CD14-positive monocyte (primary cell): ENCODE measurements at regions not wholly inside any gene's neighbourhood (a gene's known extent, or its start where the extent isn't known, plus 50 kb on each side); places are given as distances from the start of the nearest gene placed in this dataset.

Experiments used
- DNase-seq, 3 donors: peaks; one replicate each; pipeline ENCODE4 v3.0.0-alpha.2; 2011 to 2022
- H2AFZ ChIP-seq: 2 replicates; pipeline ENCODE4 v1.6.0; 2012; ENCODE audit warnings: mild to moderate bottlenecking, low read depth, low read length, inconsistent platforms; ENCODE audit not compliant: insufficient read depth, poor library complexity, severe bottlenecking
- H3K27ac ChIP-seq, 2 donors: 1 replicate in 1 of 2; 2 replicates in 1 of 2; pipeline ENCODE4 v1.5.1; 2012 to 2013; ENCODE audit warnings: low read length in 2 of 2, control low read depth in 1 of 2, inconsistent platforms in 1 of 2, low read depth in 1 of 2, mild to moderate bottlenecking in 1 of 2
- H3K27me3 ChIP-seq, 2 donors: one replicate each; pipeline versions ENCODE4 v1.6.0 to v1.6.1; 2011 to 2013; ENCODE audit warnings: low read length in 2 of 2; ENCODE audit not compliant: control insufficient read depth in 2 of 2, insufficient read depth in 2 of 2
- H3K36me3 ChIP-seq, 2 donors: replicated peaks in 1 of 2; 1 replicate in 1 of 2; 2 replicates in 1 of 2; pipeline versions ENCODE4 v1.5.1 to v1.6.1; 2012 to 2013; ENCODE audit warnings: low read length in 2 of 2, control low read depth in 1 of 2, inconsistent platforms in 1 of 2, mild to moderate bottlenecking in 1 of 2; ENCODE audit not compliant: insufficient read depth in 2 of 2, control insufficient read depth in 1 of 2
- H3K4me1 ChIP-seq, 2 donors: 1 replicate in 1 of 2; 2 replicates in 1 of 2; pipeline versions ENCODE4 v1.5.1 to v1.6.1; 2012 to 2013; ENCODE audit warnings: low read length in 2 of 2, control low read depth in 1 of 2, inconsistent platforms in 1 of 2, mild to moderate bottlenecking in 1 of 2, moderate library complexity in 1 of 2; ENCODE audit not compliant: insufficient read depth in 2 of 2, control insufficient read depth in 1 of 2
- H3K4me2 ChIP-seq: replicated peaks from 2 replicates; pipeline ENCODE3; 2012; ENCODE audit warnings: low read length, moderate library complexity, mild to moderate bottlenecking; ENCODE audit not compliant: poor library complexity, severe bottlenecking; ENCODE audit errors: extremely low read depth
- H3K4me3 ChIP-seq, 3 experiments: fragments of 200-600 bp in 1 of 3; sonication (generic) in 1 of 3; replicated peaks in 1 of 3; 1 replicate in 2 of 3; 2 replicates in 1 of 3; pipeline ENCODE4 v1.5.1; 2011 to 2013; ENCODE audit warnings: low read length in 3 of 3, mild to moderate bottlenecking in 3 of 3, control low read depth in 2 of 3, low read depth in 2 of 3, inconsistent platforms in 1 of 3, moderate library complexity in 1 of 3
- H3K79me2 ChIP-seq: 2 replicates; pipeline ENCODE4 v1.6.0; 2012; ENCODE audit warnings: mild to moderate bottlenecking, control low read depth, inconsistent platforms, low read length, moderate library complexity; ENCODE audit not compliant: insufficient read depth
- H3K9ac ChIP-seq: 2 replicates; pipeline ENCODE4 v1.6.0; 2017; ENCODE audit warnings: low read length, mild to moderate bottlenecking; ENCODE audit not compliant: insufficient read depth, poor library complexity, severe bottlenecking
- H3K9me3 ChIP-seq, 2 donors: replicated peaks in 1 of 2; 1 replicate in 1 of 2; 2 replicates in 1 of 2; pipeline versions ENCODE4 v1.5.1 to v1.6.1; 2012 to 2013; ENCODE audit warnings: low read length in 2 of 2, control low read depth in 1 of 2; ENCODE audit not compliant: control insufficient read depth in 1 of 2, insufficient read depth in 1 of 2
- H4K20me1 ChIP-seq: 2 replicates; pipeline ENCODE4 v1.6.0; 2012; ENCODE audit warnings: mild to moderate bottlenecking, low read length, control low read depth, moderate library complexity; ENCODE audit not compliant: insufficient read depth
- H3K27ac Mint-ChIP-seq, 7 donors: one replicate each; pipeline ENCODE4 v1.8.0; 2020; ENCODE audit warnings: mild to moderate bottlenecking in 7 of 7, mixed read lengths in 7 of 7, moderate library complexity in 6 of 7, inconsistent platforms in 2 of 7
- H3K27me3 Mint-ChIP-seq, 3 donors: one replicate each; pipeline ENCODE4 v1.8.0; 2021 to 2022; ENCODE audit warnings: low read depth in 3 of 3, mild to moderate bottlenecking in 3 of 3, mixed read lengths in 3 of 3, moderate library complexity in 3 of 3, inconsistent platforms in 1 of 3
- H3K36me3 Mint-ChIP-seq, 2 donors: one replicate each; pipeline ENCODE4 v1.8.0; 2020; ENCODE audit warnings: mixed read lengths in 2 of 2, inconsistent platforms in 1 of 2, mild to moderate bottlenecking in 1 of 2
- H3K4me1 Mint-ChIP-seq: one replicate; pipeline ENCODE4 v1.8.0; 2020; ENCODE audit warnings: mild to moderate bottlenecking, mixed read lengths
- H3K4me3 Mint-ChIP-seq, 2 donors: one replicate each; pipeline ENCODE4 v1.8.0; 2020; ENCODE audit warnings: mild to moderate bottlenecking in 2 of 2, mixed read lengths in 2 of 2, moderate library complexity in 1 of 2
- H3K9me3 Mint-ChIP-seq, 7 donors: one replicate each; pipeline ENCODE4 v1.8.0; 2020 to 2022; ENCODE audit warnings: mixed read lengths in 7 of 7, mild to moderate bottlenecking in 6 of 7, moderate library complexity in 6 of 7, inconsistent platforms in 2 of 7
- WGBS: methylation state at CpG from one replicate; pipeline ENCODE4 v1.1.5; 2013; ENCODE audit warnings: missing lambda C conversion rate; ENCODE audit not compliant: insufficient coverage; 5-methylcytosine and 5-hydroxymethylcytosine counted together
- intact Hi-C, 2 donors: fragments of 100-400 bp; cut with micrococcal nuclease; formaldehyde crosslinking; loops; one replicate each; pipeline versions ENCODE4 v1.15.0 to v1.15.1; 2023
- TF ChIP-seq, protein P1 (sequence below): fragments of 200-600 bp; IDR thresholded peaks from one replicate; pipeline ENCODE4 v1.8.0; 2022; ENCODE audit warnings: antibody characterized with exemption, mild to moderate bottlenecking

DNA sequence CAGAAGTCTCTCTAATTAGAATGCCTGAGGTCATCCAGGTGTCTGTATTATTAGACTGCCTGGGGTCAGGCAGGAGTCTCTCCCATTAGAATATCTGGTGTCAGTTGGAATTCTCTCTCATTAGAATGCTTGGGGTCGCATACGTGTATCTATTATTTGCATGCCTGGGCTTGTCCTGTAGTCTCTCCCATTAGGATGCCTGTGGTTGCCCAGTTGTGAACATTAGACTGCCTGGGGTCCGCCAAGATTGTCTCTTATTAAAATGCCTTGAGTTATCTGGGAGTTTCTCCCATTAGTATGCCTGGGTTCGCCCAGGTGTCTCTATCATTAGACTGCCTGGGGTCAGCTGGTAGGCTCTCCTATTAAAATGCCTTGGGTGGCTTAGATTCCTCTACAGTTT lies 1494.7 kb downstream of the UQCRFS1 start:
- H3K27me3 Mint-ChIP-seq = peaks cover 0 to 2% (median 0%) of the 10 kb centered on the region in 3 donors
- DNase-seq = no peak
- H3K36me3 Mint-ChIP-seq = no peaks in the 10 kb centered on the region
- H4K20me1 ChIP-seq = no peaks in the 10 kb centered on the region
- TF ChIP-seq, protein P1, sequence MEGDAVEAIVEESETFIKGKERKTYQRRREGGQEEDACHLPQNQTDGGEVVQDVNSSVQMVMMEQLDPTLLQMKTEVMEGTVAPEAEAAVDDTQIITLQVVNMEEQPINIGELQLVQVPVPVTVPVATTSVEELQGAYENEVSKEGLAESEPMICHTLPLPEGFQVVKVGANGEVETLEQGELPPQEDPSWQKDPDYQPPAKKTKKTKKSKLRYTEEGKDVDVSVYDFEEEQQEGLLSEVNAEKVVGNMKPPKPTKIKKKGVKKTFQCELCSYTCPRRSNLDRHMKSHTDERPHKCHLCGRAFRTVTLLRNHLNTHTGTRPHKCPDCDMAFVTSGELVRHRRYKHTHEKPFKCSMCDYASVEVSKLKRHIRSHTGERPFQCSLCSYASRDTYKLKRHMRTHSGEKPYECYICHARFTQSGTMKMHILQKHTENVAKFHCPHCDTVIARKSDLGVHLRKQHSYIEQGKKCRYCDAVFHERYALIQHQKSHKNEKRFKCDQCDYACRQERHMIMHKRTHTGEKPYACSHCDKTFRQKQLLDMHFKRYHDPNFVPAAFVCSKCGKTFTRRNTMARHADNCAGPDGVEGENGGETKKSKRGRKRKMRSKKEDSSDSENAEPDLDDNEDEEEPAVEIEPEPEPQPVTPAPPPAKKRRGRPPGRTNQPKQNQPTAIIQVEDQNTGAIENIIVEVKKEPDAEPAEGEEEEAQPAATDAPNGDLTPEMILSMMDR = no peak
- H3K4me2 ChIP-seq = no peak overlapping the region
- no peak overlapping the region for H3K27ac ChIP-seq
- WGBS = 28% methylated on average over 2 of the region's 4 CpGs
- peaks cover 13 to 52% (median 46%) of the 10 kb centered on the region in 7 donors for H3K9me3 Mint-ChIP-seq
- no peaks in the 10 kb centered on the region for H3K79me2 ChIP-seq
- H3K4me1 Mint-ChIP-seq = no peaks in the 10 kb centered on the region
- no peak overlapping the region for H2AFZ ChIP-seq
- intact Hi-C loops = no loop called here
- no peak overlapping the region for H3K4me3 ChIP-seq
- H3K4me1 ChIP-seq = no peaks in the 10 kb centered on the region
- no peaks in the 10 kb centered on the region for H3K27me3 ChIP-seq
- no peak overlapping the region for H3K4me3 Mint-ChIP-seq
- no peaks in the 10 kb centered on the region for H3K36me3 ChIP-seq
- H3K9ac ChIP-seq = no peak overlapping the region
- H3K27ac Mint-ChIP-seq = no peak overlapping the region
- H3K9me3 ChIP-seq = peaks cover 47 to 91% of the 10 kb centered on the region in 2 donors

DNA sequence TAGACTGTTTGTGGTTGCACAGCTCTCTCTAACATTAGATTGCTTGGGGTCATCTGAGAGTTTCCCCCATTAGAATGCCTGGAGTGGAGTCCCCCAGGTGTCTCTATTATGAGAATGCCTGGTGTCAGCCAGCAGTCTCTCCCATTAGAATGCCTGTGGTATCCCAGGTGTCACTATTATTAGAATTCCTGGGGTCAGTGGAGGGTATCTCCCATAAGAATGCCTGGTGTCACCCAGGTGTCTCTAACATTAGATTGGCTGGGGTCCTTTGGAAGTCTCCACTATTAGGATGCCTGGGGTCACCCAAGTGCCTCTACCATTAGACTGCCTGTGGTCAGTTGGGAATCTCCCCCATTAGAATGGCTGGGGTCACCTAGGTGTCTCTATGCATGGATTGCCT lies 1495.1 kb downstream of the UQCRFS1 start:
- Histone ChIP-seq H4K20me1 (no peaks in the 10 kb centered on the region), H3K36me3 (no peaks in the 10 kb centered on the region), H3K4me2 (no peak overlapping the region), H3K4me3 (no peak overlapping the region), H3K9me3 (peaks cover 47 to 88% of the 10 kb centered on the region in 2 donors), H3K9ac (no peak overlapping the region), H3K27me3 (no peaks in the 10 kb centered on the region), H3K27ac (no peak overlapping the region), H3K79me2 (no peaks in the 10 kb centered on the region), H3K4me1 (no peaks in the 10 kb centered on the region), H2AFZ (no peak overlapping the region)
- Mint-ChIP-seq H3K4me1 (no peaks in the 10 kb centered on the region), H3K4me3 (no peak overlapping the region), H3K27ac (no peak overlapping the region), H3K36me3 (no peaks in the 10 kb centered on the region), H3K9me3 (peaks cover 13 to 55% (median 46%) of the 10 kb centered on the region in 7 donors), H3K27me3 (peaks cover 0 to 2% (median 0%) of the 10 kb centered on the region in 3 donors)
- intact Hi-C loops = no loop called here
- TF ChIP-seq, protein P1 = no peak
- no peak for DNase-seq
